GM19395 (cell line): ENCODE measurements at regions not wholly inside any gene's neighbourhood (a gene's known extent, or its start where the extent isn't known, plus 50 kb on each side); places are given as distances from the start of the nearest gene placed in this dataset.
"Not testable (repeated sequence)": the region's sequence is repeated elsewhere in the genome, so short reads cannot be mapped to it uniquely, and the experiment has no call there.

Experiments used
- ATAC-seq: cut with Tn5 transposase; IDR thresholded peaks from one replicate; pipeline ENCODE4 v1.9.1; 2021; ENCODE audit warnings: mild to moderate bottlenecking, moderate library complexity; ENCODE audit not compliant: unreplicated experiment

DNA sequence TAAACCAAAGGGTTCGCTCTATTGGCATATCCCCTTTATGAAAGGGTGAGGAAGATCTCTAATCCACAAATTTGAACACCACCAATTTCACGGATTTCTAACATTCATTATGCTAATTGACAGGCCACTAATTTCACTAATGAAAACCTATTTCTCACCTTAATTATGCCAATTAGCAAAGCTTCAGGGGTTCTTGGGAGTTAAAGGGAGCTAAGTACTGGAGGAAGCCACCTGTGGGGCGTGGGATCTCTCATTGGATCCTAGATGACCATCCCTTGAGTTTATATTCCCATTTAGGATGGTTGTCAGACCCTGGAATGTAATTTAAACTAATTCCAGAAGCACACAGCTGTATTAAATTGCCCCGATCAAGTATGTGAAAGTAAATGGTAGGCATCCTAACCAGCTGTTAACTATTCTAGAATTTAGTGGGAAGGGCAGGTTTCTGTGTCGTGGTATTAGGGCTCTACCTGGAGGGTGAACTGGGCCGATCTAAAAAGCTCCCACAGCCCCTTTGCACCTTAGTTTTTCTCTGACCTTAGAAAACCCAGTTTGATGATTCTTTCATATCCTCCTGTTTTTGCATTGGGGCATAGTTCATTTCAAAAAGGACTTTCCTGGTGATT lies 77.1 kb downstream of the C9orf152 start:
- ATAC-seq = no peak

DNA sequence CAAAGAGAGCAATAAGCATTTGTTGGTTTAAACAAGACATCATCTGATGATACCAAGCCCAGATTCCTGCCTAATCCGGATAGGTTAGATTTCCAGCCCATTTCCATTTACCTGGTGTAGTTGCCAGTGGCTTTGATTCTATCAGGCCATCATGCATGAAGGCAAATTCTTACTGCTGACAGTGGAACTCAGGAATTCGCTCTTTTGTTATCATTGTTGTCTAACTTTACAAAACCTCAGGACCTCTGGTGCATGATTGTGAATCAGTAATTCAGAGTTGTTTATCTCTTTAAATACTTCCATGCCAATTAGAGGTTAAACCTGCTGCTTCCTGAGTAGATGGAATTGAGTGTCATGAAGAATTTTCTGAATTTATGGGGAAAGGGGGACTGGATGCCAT lies 76.5 kb downstream of the C9orf152 start:
- no peak for ATAC-seq

GRCh38 chr9:110132531-110132930 lies 75.4 kb downstream of the C9orf152 start:
- not testable (repeated sequence) for ATAC-seq

DNA sequence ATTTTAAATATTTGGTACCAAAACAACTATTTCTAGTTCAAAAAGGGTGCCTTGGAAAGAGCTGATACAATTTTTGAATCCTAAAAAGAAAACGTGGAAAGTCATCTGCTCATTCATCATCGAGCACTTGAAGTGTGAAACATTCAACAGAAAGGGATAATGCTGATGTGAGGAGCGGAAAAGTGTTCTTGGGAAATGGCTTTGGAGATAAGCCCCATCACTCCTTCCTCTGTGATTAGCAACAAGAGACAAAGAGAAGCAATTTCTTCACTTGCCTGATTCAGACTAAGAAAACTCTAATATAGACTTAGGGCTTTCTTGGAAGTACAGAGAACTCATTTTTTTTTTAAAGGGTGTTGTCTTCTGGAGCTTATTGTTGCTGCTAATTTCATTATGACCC lies 74.9 kb downstream of the C9orf152 start:
- ATAC-seq = no peak

- ATAC-seq = no peak
Observed at GRCh38 chr9:110133608-110134210, 74.2 kb downstream of the C9orf152 start.

DNA sequence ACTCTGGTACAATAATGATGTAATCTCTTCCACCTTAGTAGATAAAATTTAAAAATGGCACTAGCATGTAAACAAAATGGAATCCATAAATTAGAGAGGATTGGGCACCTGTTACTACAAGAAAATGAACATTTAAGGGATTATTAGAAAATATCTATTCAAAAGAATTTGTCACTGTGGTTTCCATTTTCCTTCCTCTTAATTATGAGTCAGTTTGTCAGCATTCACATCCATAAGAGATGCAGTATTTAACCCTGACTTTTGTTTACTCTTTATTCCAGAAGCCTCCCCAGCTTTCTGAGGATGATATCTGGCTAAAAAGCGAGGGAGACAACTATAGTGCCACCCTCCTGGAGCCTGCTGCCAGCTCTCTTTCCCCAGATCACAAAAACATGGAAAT lies 72.1 kb downstream of the C9orf152 start:
- no peak for ATAC-seq

DNA sequence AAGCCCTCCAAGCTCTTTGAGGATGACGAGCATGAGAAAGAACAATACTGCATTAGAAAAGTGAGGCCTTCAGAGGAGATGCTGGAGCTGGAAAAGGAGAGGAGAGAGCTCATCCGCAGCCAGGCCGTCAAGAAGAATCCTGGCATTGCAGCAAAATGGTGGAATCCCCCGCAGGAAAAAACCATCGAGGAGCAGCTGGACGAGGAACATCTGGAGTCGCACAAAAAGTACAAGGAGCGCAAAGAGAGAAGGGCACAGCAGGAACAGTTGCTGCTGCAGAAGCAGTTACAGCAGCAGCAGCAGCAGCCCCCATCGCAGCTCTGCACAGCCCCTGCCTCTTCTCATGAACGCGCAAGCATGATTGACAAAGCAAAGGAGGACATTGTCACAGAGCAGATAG lies 71.2 kb downstream of the C9orf152 start:
- no peak for ATAC-seq

DNA sequence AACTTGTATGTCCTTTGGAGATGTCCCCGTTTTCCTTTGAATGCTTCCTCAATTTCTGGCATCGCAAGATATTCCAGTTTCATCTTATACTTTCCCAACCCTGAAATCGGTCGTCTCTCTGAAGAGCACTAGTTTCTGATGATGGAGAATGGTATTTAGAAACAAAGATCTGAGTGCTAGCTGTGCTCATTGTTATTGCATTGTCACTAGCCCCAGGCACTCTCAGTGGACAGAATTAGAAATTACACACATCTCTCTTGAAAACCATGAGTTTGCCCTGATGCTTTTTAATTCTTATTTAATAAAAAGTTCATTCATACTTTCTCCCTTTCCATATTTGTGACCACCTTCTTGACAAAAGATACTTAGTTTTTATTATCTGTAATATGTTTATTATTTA lies 67.7 kb downstream of the C9orf152 start:
- no peak for ATAC-seq

DNA sequence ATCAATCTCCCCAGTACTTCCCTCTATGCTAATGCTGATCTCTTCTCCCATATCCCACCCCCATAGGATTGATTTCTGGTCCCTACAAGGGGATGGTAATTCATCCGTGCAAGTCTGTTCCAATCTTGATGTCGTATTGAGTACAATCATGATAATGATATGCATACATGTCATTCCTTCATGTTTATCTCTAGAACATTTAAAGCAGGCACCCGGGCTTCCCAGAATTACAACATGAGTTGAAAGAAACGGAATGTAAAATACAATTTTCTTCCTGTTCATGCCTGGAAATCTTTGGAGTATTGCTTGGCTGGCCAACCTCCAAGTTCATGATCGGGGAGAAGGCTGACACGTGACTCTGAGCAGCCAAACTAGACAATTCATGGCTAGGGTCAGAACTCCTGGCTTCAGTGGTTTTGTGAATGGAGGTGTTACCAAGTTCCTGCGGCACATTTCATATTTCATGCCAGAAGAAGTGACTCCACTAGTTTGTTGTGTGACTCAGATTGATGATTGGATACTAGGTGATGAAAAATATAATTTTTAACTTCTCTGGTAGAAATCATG lies 66.6 kb downstream of the C9orf152 start:
- no peak for ATAC-seq

GRCh38 chr9:110142253-110142652 lies 65.7 kb downstream of the C9orf152 start:
- ATAC-seq = no peak

- peak; percentile 19 for ATAC-seq
Observed at GRCh38 chr9:110142868-110143481, 65.0 kb downstream of the C9orf152 start.

GRCh38 chr9:110143485-110143884 lies 64.5 kb downstream of the C9orf152 start:
- peak; percentile 55 for ATAC-seq

GRCh38 chr9:110143950-110144545 lies 63.9 kb downstream of the C9orf152 start:
- peak; percentile 55 for ATAC-seq

GRCh38 chr9:110146373-110146772 lies 61.6 kb downstream of the C9orf152 start:
- ATAC-seq = no peak

DNA sequence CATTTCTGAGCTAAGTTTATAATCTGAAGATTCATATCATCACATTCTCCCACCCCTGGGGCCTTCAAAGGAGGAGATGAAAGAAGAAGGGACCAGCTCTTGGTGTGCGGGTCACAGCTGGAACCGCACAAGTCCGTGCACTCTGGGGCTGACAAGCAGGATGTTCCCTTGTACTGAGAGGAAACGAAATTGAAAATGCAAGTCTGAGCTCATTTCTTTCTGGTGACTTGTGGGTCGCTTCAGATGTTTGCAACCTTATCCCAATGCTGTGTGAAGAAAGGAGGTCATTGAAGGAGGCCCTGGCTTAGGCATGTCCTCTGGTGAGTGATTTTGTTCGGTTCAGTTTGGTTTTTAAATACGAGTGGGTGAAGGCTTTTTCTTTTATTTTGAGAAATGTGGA lies 59.6 kb downstream of the C9orf152 start:
- peak; percentile 72 for ATAC-seq

DNA sequence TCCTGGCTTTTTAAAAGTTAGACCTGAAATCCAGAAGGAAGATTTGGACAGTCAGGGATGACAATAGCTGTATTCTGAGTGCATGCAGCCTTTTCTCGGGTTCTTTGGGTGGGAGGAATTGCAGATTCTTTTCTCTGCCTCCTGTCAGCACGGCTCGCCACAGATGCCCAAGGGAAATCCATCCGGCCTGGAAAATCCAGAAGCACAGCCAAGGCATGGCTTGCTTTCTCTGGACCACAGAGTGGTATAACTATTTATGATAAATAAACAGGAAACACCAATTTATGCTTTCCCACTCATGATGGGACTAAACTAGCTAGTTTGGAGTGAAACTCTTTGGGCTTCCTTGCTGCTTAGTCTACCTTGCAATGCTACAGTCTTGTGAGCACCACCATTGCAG lies 59.1 kb downstream of the C9orf152 start:
- ATAC-seq = peak; percentile 0
